ENCODE measurements at regions not wholly inside any gene's neighbourhood (a gene's known extent, or its start where the extent isn't known, plus 50 kb on each side); places are given as distances from the start of the nearest gene placed in this dataset.

- no peak for TF ChIP-seq EP300 (IDR thresholded peaks at IDR 0.05)
- TF ChIP-seq CTCF (IDR thresholded peaks at IDR 0.05) = no peak
- no peak for TF ChIP-seq POLR2A (IDR thresholded peaks at IDR 0.05)
Measured at GRCh38 chr18:7395566-7395965, 164.7 kb downstream of the LRRC30 start.

All from gastroesophageal sphincter (tissue), 3 donors.